Right forelimb (tissue), 1 donor: ENCODE measurements at regions not wholly inside any gene's neighbourhood (a gene's known extent, or its start where the extent isn't known, plus 50 kb on each side); places are given as distances from the start of the nearest gene placed in this dataset.

Experiments
- DNase-seq: peaks from one replicate; pipeline ENCODE4 v3.0.0-alpha.2; 2018

GRCh38 chr1:34415140-34415539 is 238.4 kb downstream of the C1orf94 start:
- no peak for DNase-seq

- no peak for DNase-seq
Measured at GRCh38 chr1:34418166-34418565, 241.5 kb downstream of the C1orf94 start.

GRCh38 chr1:34419663-34420136 is 243.0 kb downstream of the C1orf94 start:
- no peak for DNase-seq

DNA sequence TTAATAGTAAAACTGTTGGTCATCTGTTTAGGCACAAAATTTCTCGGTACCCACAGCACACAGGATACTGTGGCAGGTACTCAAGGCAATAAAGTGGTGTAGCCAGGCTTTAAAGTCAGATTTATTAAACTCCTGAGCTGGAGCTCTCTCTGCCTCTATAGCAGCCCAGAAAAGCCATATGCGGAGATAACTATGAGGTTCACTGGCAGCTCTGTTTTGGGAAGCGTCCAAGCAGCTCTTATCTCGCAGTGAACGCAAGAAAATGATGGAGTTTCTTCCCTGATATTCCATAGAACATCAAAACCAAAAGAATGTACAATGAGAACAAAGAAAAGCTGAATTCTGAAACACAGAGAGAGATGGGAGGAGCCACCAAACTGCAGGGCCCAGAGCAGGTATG is 248.3 kb downstream of the C1orf94 start:
- DNase-seq, result no peak

GRCh38 chr1:34425785-34426184 is 249.1 kb downstream of the C1orf94 start:
- no peak for DNase-seq

DNA sequence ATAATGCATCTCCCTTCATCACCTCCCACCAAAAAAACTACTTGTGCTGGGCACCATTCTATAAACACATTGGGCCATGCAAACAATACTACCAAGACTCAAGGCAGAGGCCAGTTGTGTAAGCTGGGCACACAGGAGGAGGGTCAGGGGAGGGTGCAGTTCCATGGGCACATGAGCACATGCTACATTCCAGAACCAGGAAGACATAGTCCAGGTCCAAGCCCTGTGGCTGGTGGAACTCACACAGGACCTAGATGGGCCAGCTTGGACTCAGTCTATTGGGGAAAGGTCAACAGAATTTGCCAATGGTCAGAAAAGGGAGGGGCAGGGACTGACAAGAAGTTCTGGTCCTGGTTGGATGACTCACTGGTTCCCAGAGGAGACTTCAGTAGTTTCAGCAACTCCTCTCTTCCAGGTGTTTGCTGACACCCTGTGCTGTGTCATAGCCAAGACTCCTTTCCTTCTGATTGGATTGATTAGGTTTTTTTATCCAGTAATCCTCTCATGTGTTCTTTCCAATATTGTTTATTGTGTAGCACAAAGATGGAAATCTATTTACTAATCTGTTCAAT is 249.7 kb downstream of the C1orf94 start:
- no peak for DNase-seq

DNA sequence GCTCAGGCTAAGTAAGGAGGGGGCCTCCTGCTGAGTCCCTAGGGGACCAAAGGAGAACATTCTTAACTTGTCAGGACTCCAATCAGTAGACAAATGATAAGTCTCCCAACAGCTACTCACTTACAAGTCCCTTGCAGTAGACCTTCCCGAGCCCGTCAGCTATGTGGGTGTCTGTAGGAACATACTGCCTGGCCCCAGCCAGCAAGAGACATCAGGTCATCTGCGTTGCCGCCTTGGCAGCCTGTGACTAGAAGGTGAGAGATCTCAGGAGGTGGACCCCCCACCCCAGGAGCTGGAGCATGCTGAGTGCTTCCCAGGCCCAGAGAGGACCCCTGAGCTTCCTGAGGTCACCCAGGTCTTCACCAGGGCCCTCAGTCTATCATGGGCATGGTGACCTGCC is 250.5 kb downstream of the C1orf94 start:
- DNase-seq, result no peak

DNA sequence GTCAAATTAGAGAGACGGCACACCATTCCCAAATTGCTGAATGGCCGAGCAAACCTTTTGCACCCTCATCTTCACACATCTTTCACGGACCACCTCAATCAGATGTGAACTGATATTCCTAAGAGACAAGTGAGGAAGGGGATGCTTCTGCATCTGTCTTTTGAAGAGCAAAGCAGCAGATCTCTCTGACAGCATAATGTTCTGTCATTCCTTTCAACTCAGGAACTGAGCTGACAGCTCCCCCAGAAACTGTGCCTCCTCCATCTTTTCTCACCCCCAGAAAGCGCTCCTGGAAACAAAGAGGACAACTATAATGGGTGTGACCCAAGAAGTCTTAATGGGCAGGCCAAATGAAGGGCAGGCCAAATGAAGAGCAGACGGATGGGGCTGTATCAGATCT is 256.4 kb downstream of the C1orf94 start:
- no peak for DNase-seq

- no peak for DNase-seq
Measured at GRCh38 chr1:34436836-34437235, 260.1 kb downstream of the C1orf94 start.

DNA sequence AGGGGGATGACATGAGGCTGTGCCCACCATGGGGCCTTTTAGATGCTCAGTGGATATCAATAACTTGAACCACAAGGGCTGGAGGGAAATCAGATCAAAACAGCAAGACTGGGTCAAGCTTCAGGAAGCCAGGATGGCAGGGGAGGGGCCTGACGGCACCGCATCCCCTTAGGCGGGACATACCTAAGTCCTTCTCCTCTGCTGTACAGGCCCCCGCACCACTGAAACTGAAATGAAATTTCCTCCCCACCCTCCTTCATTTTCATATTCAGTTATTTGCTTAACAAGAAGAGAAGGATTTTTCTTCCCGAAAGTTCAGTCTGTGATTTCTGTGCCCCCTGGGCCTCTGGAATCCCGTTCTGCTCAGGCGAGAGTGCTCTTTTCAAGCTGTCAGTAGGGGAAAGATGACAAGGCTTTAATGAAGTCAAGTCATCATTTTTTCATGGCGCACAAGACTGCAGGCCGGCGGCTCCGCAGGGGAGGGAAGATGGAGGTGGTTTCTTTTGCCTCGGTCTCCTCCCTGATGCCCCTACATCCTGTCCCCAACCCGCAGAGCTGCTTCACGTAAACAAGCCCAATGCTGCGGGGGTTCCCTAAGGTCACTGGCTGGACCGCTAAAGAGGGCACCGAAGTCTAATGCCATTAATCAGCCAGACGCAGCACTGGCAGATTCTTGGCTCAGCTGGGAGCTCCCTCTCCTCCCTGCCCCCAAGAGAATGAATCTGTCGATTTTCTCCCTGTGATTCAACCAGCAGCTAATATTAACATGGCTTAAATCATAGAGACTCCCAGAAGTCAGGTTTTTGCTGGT is 264.8 kb downstream of the C1orf94 start:
- no peak for DNase-seq

GRCh38 chr1:34444516-34444915 is 267.8 kb downstream of the C1orf94 start:
- DNase-seq, result no peak

GRCh38 chr1:34450325-34450724 is 273.6 kb downstream of the C1orf94 start:
- DNase-seq, result no peak

- DNase-seq, result no peak
Measured at GRCh38 chr1:34452451-34452850, 275.7 kb downstream of the C1orf94 start.

- no peak for DNase-seq
Measured at GRCh38 chr1:34455121-34455520, 278.4 kb downstream of the C1orf94 start.

DNA sequence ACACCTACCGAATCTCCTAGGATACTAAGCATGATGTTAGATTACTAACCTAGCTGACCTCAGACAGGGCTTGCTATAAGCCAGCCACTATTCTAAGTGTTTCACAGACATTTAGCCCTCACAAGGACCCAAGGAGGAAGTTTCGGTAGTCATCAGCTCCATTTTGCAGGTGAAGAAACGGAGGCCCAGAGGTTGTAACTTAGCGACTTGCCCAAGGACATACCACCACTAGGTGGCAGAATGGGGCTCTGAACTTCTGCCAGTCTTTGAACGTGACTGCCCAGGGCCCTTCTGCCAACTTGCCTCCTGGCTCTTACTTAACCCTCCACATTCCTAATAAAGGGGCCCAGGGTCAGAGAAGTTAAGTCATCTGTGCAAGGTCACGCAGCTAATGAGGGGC is 283.5 kb downstream of the C1orf94 start:
- DNase-seq, result no peak

- no peak for DNase-seq
Measured at GRCh38 chr1:34470401-34470800, 284.4 kb upstream of the GJB5 start.

GRCh38 chr1:34474566-34474965 is 280.3 kb upstream of the GJB5 start:
- no peak for DNase-seq

GRCh38 chr1:34476371-34476770 is 278.5 kb upstream of the GJB5 start:
- no peak for DNase-seq

GRCh38 chr1:34477632-34478141 is 277.2 kb upstream of the GJB5 start:
- DNase-seq, result no peak

DNA sequence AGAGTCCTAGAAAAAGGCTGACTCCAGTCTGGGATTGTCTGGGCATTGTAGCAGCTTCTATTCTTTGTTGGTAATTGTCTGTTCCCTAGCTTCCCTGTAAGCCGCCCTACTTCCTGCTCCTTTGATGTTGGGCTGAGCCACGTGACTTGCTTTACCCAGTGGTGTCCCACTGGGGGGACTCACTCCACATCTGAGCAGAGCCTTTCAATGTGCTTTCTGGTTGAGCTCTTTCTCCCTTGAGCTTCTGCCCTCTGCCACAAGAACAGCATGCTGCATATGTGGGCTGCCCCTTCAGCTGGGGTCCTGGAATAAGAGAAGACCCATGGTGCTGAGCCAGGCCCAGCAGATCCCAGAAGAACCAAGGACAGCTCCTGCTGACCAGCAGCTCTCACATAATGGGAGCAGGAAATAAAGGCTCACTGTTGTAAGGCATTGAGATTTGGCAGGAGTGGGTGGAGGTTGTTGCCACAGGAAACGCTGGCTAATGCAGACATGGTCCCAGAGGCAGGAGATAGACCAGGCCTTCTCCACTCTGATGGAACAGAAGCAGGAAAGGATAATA is 276.3 kb upstream of the GJB5 start:
- DNase-seq, result no peak

DNA sequence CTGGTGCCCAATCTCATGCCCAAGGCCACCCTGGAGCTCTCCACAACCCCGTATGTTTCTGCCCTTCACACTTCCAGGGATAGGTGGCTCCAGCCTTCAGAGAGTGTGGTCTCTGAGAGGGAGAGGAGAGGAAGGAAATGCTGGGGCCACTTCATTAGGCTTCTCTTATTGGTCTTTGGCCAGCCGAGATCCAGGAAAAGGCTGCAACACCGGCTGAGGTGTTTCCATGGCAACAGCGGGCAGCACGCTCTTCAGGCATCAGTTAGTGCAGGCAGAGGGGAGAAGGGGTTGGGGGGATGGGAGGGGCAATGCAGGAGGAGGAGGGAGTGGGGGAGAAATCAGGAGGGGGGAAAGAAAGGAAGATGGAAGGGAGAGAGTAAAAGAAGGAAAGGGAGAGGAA is 275.1 kb upstream of the GJB5 start:
- DNase-seq, result no peak

DNA sequence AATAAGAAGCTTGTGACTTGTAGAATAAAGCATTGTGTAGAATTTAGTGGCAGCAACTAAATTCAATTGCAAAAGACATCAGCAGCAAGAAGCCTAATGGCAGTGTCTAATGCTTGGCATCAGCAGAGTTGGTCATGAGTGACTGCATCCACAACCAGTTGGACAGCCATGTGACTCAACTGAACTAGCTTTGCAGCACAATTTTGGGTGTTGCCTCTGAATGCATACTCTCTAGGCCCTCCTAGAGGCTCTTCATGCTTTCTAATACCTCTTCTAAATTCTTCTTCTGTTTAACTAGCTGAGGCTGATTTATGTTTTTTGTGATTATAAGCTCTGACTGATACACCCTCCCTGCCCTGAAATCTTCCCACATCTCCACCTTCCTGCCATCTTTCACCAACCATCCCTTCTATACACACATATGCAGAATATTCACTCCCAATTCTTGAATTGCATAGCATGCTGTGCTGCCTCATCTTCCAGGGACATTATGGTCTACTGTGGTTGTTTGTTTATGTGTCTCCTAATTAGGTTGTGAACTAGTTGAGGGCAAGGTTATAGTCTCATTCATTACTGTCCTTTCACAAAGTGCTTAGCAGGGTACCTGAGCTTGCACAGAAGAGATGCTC is 266.7 kb upstream of the GJB5 start:
- DNase-seq, result no peak

GRCh38 chr1:34500451-34500850 is 254.4 kb upstream of the GJB5 start:
- peak; percentile 54 for DNase-seq

GRCh38 chr1:34511802-34512201 is 243.0 kb upstream of the GJB5 start:
- no peak for DNase-seq
